SH-SY5Y (cell line): ENCODE measurements at regions not wholly inside any gene's neighbourhood (a gene's known extent, or its start where the extent isn't known, plus 50 kb on each side); places are given as distances from the start of the nearest gene placed in this dataset.

Source experiments
- GATA2 ChIP-seq: IDR thresholded peaks from 2 replicates; pipeline ENCODE4 v1.6.1; 2011; ENCODE audit warnings: mild to moderate bottlenecking, low read depth, low read length
- GATA3 ChIP-seq: IDR thresholded peaks from 2 replicates; pipeline ENCODE4 v1.6.1; 2011; ENCODE audit warnings: low read depth, mild to moderate bottlenecking, low read length, moderate library complexity

DNA sequence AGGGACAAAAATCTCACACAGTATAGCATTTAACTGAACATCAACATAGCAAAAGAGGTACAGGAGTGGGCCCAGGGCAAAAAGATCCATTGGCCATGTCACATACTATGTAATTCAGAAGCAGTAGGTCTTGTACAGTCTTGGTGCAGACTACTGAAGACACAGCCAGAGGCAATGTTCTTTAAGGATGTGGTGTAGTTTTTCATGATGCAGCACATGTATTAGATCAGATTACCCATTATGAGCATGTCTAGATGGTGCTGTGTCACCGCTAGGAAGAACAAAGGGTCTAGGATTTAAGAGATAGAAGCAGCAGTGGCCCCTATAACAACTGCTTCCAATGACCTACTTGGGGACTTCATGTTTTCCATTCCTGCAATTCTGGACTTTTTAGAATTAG is 610.4 kb upstream of the MEF2C start:
- TF ChIP-seq GATA2 = no peak
- TF ChIP-seq GATA3 = no peak
